Fibroblast of gingiva (primary cell): ENCODE measurements at regions not wholly inside any gene's neighbourhood (a gene's known extent, or its start where the extent isn't known, plus 50 kb on each side); places are given as distances from the start of the nearest gene placed in this dataset.

ENCODE experiments used
- DNase-seq: peaks from one replicate; pipeline ENCODE4 v3.0.0-alpha.2; 2011; ENCODE audit warnings: low read depth

- DNase-seq: no peak
Observed at GRCh38 chr18:70507970-70508369, 219.1 kb downstream of the SOCS6 start.

GRCh38 chr18:70506511-70506910 is 217.7 kb downstream of the SOCS6 start:
- DNase-seq: no peak

- no peak for DNase-seq
Observed at GRCh38 chr18:70503060-70503459, 214.2 kb downstream of the SOCS6 start.

GRCh38 chr18:70501358-70501757 is 212.5 kb downstream of the SOCS6 start:
- no peak for DNase-seq

GRCh38 chr18:70500748-70501147 is 211.9 kb downstream of the SOCS6 start:
- DNase-seq: no peak

- no peak for DNase-seq
Observed at GRCh38 chr18:70499218-70499691, 210.4 kb downstream of the SOCS6 start.

GRCh38 chr18:70496353-70497294 is 207.8 kb downstream of the SOCS6 start:
- DNase-seq: no peak

- DNase-seq: no peak
Observed at GRCh38 chr18:70494524-70494923, 205.7 kb downstream of the SOCS6 start.

- DNase-seq: no peak
Observed at GRCh38 chr18:70493461-70493860, 204.6 kb downstream of the SOCS6 start.

GRCh38 chr18:70491734-70492348 is 203.0 kb downstream of the SOCS6 start:
- peak; percentile 11 for DNase-seq

GRCh38 chr18:70489986-70490933 is 201.4 kb downstream of the SOCS6 start:
- DNase-seq: peak; percentile 63

GRCh38 chr18:70489571-70489970 is 200.7 kb downstream of the SOCS6 start:
- no peak for DNase-seq

- DNase-seq: no peak
Observed at GRCh38 chr18:70469916-70470315, 181.1 kb downstream of the SOCS6 start.

GRCh38 chr18:70468861-70469547 is 180.2 kb downstream of the SOCS6 start:
- DNase-seq: no peak

GRCh38 chr18:70464343-70465114 is 175.7 kb downstream of the SOCS6 start:
- DNase-seq: peak; percentile 45

GRCh38 chr18:70463085-70463484 is 174.2 kb downstream of the SOCS6 start:
- DNase-seq: no peak

- DNase-seq: no peak
Observed at GRCh38 chr18:70462078-70462439, 173.2 kb downstream of the SOCS6 start.

- DNase-seq: no peak
Observed at GRCh38 chr18:70461323-70462077, 172.7 kb downstream of the SOCS6 start.

GRCh38 chr18:70459731-70460130 is 170.9 kb downstream of the SOCS6 start:
- DNase-seq: no peak

GRCh38 chr18:70459251-70459650 is 170.4 kb downstream of the SOCS6 start:
- DNase-seq: no peak
